Smooth muscle cell (in vitro differentiated cells): ENCODE measurements at regions not wholly inside any gene's neighbourhood (a gene's known extent, or its start where the extent isn't known, plus 50 kb on each side); places are given as distances from the start of the nearest gene placed in this dataset.

Experiments used
- DNase-seq: peaks from one replicate; lab custom pipeline; 2025; ENCODE audit not compliant: unreplicated experiment; lab: John Stamatoyannopoulos, UW
- H2AFZ ChIP-seq: fragments of 200-600 bp; sonication (generic); 2 replicates; pipeline ENCODE4 v1.6.0; 2016; ENCODE audit warnings: antibody characterized with exemption, low read depth, mild to moderate bottlenecking
- H3F3A ChIP-seq: fragments of 200-600 bp; sonication (generic); 2 replicates; pipeline ENCODE4 v1.6.0; 2017; ENCODE audit warnings: antibody characterized with exemption, low read depth
- H3K27ac ChIP-seq: fragments of 200-600 bp; sonication (generic); 2 replicates; pipeline ENCODE4 v1.5.1; 2016; ENCODE audit warnings: low read depth, mild to moderate bottlenecking
- H3K27me3 ChIP-seq: fragments of 200-600 bp; sonication (generic); 2 replicates; pipeline ENCODE4 v1.6.1; 2016; ENCODE audit warnings: low read depth, mild to moderate bottlenecking
- H3K36me3 ChIP-seq: fragments of 200-600 bp; sonication (generic); 2 replicates; pipeline ENCODE4 v1.5.1; 2016; ENCODE audit warnings: low read depth
- H3K4me1 ChIP-seq: fragments of 200-600 bp; sonication (generic); 2 replicates; pipeline ENCODE4 v1.5.1; 2016; ENCODE audit warnings: low read depth
- H3K4me2 ChIP-seq: fragments of 200-600 bp; sonication (generic); 2 replicates; pipeline ENCODE4 v1.6.0; 2016; ENCODE audit warnings: mild to moderate bottlenecking
- H3K4me3 ChIP-seq: fragments of 200-600 bp; sonication (generic); 2 replicates; pipeline ENCODE4 v1.5.1; 2016; ENCODE audit warnings: mild to moderate bottlenecking
- H3K79me2 ChIP-seq: fragments of 200-600 bp; sonication (generic); 2 replicates; pipeline ENCODE4 v1.6.0; 2016; ENCODE audit warnings: low read depth, mild to moderate bottlenecking
- H3K9ac ChIP-seq: fragments of 200-600 bp; sonication (generic); 2 replicates; pipeline ENCODE4 v1.6.0; 2016; ENCODE audit warnings: low read depth
- H3K9me3 ChIP-seq: fragments of 200-600 bp; sonication (generic); replicated peaks from 2 replicates; pipeline ENCODE4 v1.5.1; 2016; ENCODE audit warnings: low read depth
- H4K20me1 ChIP-seq: fragments of 200-600 bp; sonication (generic); 2 replicates; pipeline ENCODE4 v1.6.0; 2016; ENCODE audit warnings: low read depth
- CTCF ChIP-seq: fragments of 200-600 bp; sonication (generic); IDR thresholded peaks from 2 replicates; pipeline ENCODE4 v1.5.1; 2017; ENCODE audit warnings: borderline replicate concordance, mild to moderate bottlenecking, antibody characterized with exemption; ENCODE audit not compliant: insufficient read depth, poor library complexity, severe bottlenecking
- WGBS: methylation state at CpG from one replicate; pipeline ENCODE4 v1.1.7; 2016; ENCODE audit warnings: low lambda C conversion rate; 5-methylcytosine and 5-hydroxymethylcytosine counted together

- Histone ChIP-seq H3K36me3 (no peaks in the 10 kb centered on the region), H2AFZ (no peak overlapping the region), H3F3A (no peaks in the 10 kb centered on the region), H3K79me2 (no peaks in the 10 kb centered on the region), H3K9me3 (no peaks in the 10 kb centered on the region), H4K20me1 (no peaks in the 10 kb centered on the region), H3K4me3 (no peak overlapping the region), H3K27me3 (peaks cover 21% of the 10 kb centered on the region), H3K27ac (no peak overlapping the region), H3K9ac (no peak overlapping the region), H3K4me2 (no peak overlapping the region), H3K4me1 (peaks cover 12% of the 10 kb centered on the region)
- 88% methylated on average over 5 of the region's 5 CpGs for WGBS
- no peak for TF ChIP-seq CTCF
- no peak for DNase-seq
Observed at GRCh38 chr5:109951758-109952157, 262.0 kb downstream of the MAN2A1 start.

GRCh38 chr5:109953761-109954160, 264.0 kb downstream of the MAN2A1 start:
- no peak overlapping the region for H2AFZ ChIP-seq
- 48% methylated on average over 1 of the region's 1 CpG for WGBS
- H3K27ac ChIP-seq = no peak overlapping the region

GRCh38 chr5:109956884-109957283, 267.2 kb downstream of the MAN2A1 start:
- H3K4me2 ChIP-seq = no peak overlapping the region
- WGBS = 69% methylated on average over 3 of the region's 3 CpGs

More at GRCh38 chr5:109953761-109954160, 264.0 kb downstream of the MAN2A1 start:
- peaks cover 18% of the 10 kb centered on the region for H3K27me3 ChIP-seq
- H4K20me1 ChIP-seq = no peaks in the 10 kb centered on the region
- H3K9me3 ChIP-seq = no peaks in the 10 kb centered on the region
- H3K4me3 ChIP-seq = no peak overlapping the region
- H3K4me2 ChIP-seq = no peak overlapping the region
- no peaks in the 10 kb centered on the region for H3F3A ChIP-seq
- no peak overlapping the region for H3K9ac ChIP-seq
- H3K4me1 ChIP-seq = peaks cover 12% of the 10 kb centered on the region
- H3K79me2 ChIP-seq = no peaks in the 10 kb centered on the region
- no peaks in the 10 kb centered on the region for H3K36me3 ChIP-seq
- DNase-seq = no peak
- no peak for TF ChIP-seq CTCF

More at GRCh38 chr5:109956884-109957283, 267.2 kb downstream of the MAN2A1 start:
- DNase-seq = no peak
- Histone ChIP-seq H3K79me2 (no peaks in the 10 kb centered on the region), H3K27ac (no peak overlapping the region), H3K4me3 (no peak overlapping the region), H3F3A (no peaks in the 10 kb centered on the region), H3K9me3 (no peaks in the 10 kb centered on the region), H4K20me1 (no peaks in the 10 kb centered on the region), H2AFZ (no peak overlapping the region), H3K36me3 (no peaks in the 10 kb centered on the region), H3K4me1 (peaks cover 12% of the 10 kb centered on the region), H3K9ac (no peak overlapping the region), H3K27me3 (peaks cover 19% of the 10 kb centered on the region)
- TF ChIP-seq CTCF = no peak
